HEK293 (cell line): ENCODE measurements at regions not wholly inside any gene's neighbourhood (a gene's known extent, or its start where the extent isn't known, plus 50 kb on each side); places are given as distances from the start of the nearest gene placed in this dataset.

Experiments
- CTCF ChIP-seq: fragments of 450-650 bp; formaldehyde crosslinking; IDR thresholded peaks from 2 replicates; pipeline ENCODE4 v1.5.1; 2016; ENCODE audit warnings: missing biosample characterization, missing genetic modification characterization
- TCF7L2 ChIP-seq: IDR thresholded peaks from 2 replicates; pipeline ENCODE4 v1.6.1; 2011; ENCODE audit warnings: low read depth, mild to moderate bottlenecking, inconsistent platforms, low read length, moderate library complexity, borderline replicate concordance
- ZBTB44 ChIP-seq: fragments of 450-650 bp; IDR thresholded peaks from 2 replicates; pipeline ENCODE4 v1.5.1; 2018; ENCODE audit warnings: missing biosample characterization, mild to moderate bottlenecking, missing genetic modification characterization
- ZBTB7A ChIP-seq: fragments of 450-650 bp; formaldehyde crosslinking; IDR thresholded peaks from 2 replicates; pipeline ENCODE4 v1.5.1; 2016; ENCODE audit warnings: low read depth, missing biosample characterization, missing genetic modification characterization
- ZNF133 ChIP-seq: fragments of 450-650 bp; formaldehyde crosslinking; IDR thresholded peaks from 2 replicates; pipeline ENCODE4 v1.5.1; 2016; ENCODE audit warnings: missing biosample characterization, missing genetic modification characterization
- ZNF530 ChIP-seq: fragments of 450-650 bp; formaldehyde crosslinking; IDR thresholded peaks from 2 replicates; pipeline ENCODE4 v1.5.1; 2016; ENCODE audit warnings: low read depth, missing biosample characterization, missing genetic modification characterization

- TF ChIP-seq TCF7L2 (no peak), ZNF530 (no peak), ZNF133 (no peak), ZBTB44 (no peak), CTCF (tag by site-specific recombination) (no peak), ZBTB7A (tag by site-specific recombination) (no peak)
Measured at GRCh38 chr2:12588986-12589385, 127.8 kb upstream of the TRIB2 start.
